ENCODE measurements at regions not wholly inside any gene's neighbourhood (a gene's known extent, or its start where the extent isn't known, plus 50 kb on each side); places are given as distances from the start of the nearest gene placed in this dataset.
"Not testable (repeated sequence)": the region's sequence is repeated elsewhere in the genome, so short reads cannot be mapped to it uniquely, and the experiment has no call there.

- no peak for DNase-seq (ENCODE audit: low read depth, low spot score)
Observed at GRCh38 chr12:131507094-131507493, 203.8 kb upstream of the SFSWAP start.

- DNase-seq (ENCODE audit: low read depth, low spot score), result no peak
Observed at GRCh38 chr12:131507881-131508280, 203.0 kb upstream of the SFSWAP start.

- no peak for DNase-seq (ENCODE audit: low read depth, low spot score)
Observed at GRCh38 chr12:131509701-131510100, 201.2 kb upstream of the SFSWAP start.

GRCh38 chr12:131510431-131510830 is 200.5 kb upstream of the SFSWAP start:
- no peak for DNase-seq (ENCODE audit: low read depth, low spot score)

GRCh38 chr12:131511391-131511802 is 199.5 kb upstream of the SFSWAP start:
- peak; percentile 23 for DNase-seq (ENCODE audit: low read depth, low spot score)

GRCh38 chr12:131511803-131512561 is 198.9 kb upstream of the SFSWAP start:
- no peak for DNase-seq (ENCODE audit: low read depth, low spot score)

- DNase-seq (ENCODE audit: low read depth, low spot score), result no peak
Observed at GRCh38 chr12:131513606-131514005, 197.3 kb upstream of the SFSWAP start.

- not testable (repeated sequence) for DNase-seq (ENCODE audit: low read depth, low spot score)
Observed at GRCh38 chr12:131520553-131520952, 190.3 kb upstream of the SFSWAP start.

- no peak for DNase-seq (ENCODE audit: low read depth, low spot score)
Observed at GRCh38 chr12:131521326-131521725, 189.6 kb upstream of the SFSWAP start.

- no peak for DNase-seq (ENCODE audit: low read depth, low spot score)
Observed at GRCh38 chr12:131525795-131526508, 184.9 kb upstream of the SFSWAP start.

- no peak for DNase-seq (ENCODE audit: low read depth, low spot score)
Observed at GRCh38 chr12:131527092-131527491, 183.8 kb upstream of the SFSWAP start.

GRCh38 chr12:131527736-131528135 is 183.2 kb upstream of the SFSWAP start:
- DNase-seq (ENCODE audit: low read depth, low spot score), result no peak

- DNase-seq (ENCODE audit: low read depth, low spot score), result no peak
Observed at GRCh38 chr12:131528144-131528543, 182.7 kb upstream of the SFSWAP start.

- no peak for DNase-seq (ENCODE audit: low read depth, low spot score)
Observed at GRCh38 chr12:131528667-131529066, 182.2 kb upstream of the SFSWAP start.

GRCh38 chr12:131529196-131530040 is 181.5 kb upstream of the SFSWAP start:
- no peak for DNase-seq (ENCODE audit: low read depth, low spot score)

GRCh38 chr12:131530041-131530332 is 180.9 kb upstream of the SFSWAP start:
- no peak for DNase-seq (ENCODE audit: low read depth, low spot score)

GRCh38 chr12:131530422-131530821 is 180.5 kb upstream of the SFSWAP start:
- DNase-seq (ENCODE audit: low read depth, low spot score), result no peak

- no peak for DNase-seq (ENCODE audit: low read depth, low spot score)
Observed at GRCh38 chr12:131533139-131533538, 177.8 kb upstream of the SFSWAP start.

- DNase-seq (ENCODE audit: low read depth, low spot score), result no peak
Observed at GRCh38 chr12:131535779-131536178, 175.1 kb upstream of the SFSWAP start.

- DNase-seq (ENCODE audit: low read depth, low spot score), result no peak
Observed at GRCh38 chr12:131536337-131536736, 174.6 kb upstream of the SFSWAP start.

- DNase-seq (ENCODE audit: low read depth, low spot score), result no peak
Observed at GRCh38 chr12:131536766-131537165, 174.1 kb upstream of the SFSWAP start.

- no peak for DNase-seq (ENCODE audit: low read depth, low spot score)
Observed at GRCh38 chr12:131537267-131537958, 173.5 kb upstream of the SFSWAP start.

Data from activated CD4-positive, CD25-positive, alpha-beta regulatory T cell treated with anti-CD3 and anti-CD28 coated beads, Interleukin-2, amount 50 U/mL, for 16 hours (primary cell).